Upper lobe of right lung (tissue), 1 donor: ENCODE measurements at regions not wholly inside any gene's neighbourhood (a gene's known extent, or its start where the extent isn't known, plus 50 kb on each side); places are given as distances from the start of the nearest gene placed in this dataset.
A peak's percentile ranks its signal among the peaks of the same experiment; 100 is the strongest.

ENCODE experiments used
- ATAC-seq: fragments of 200-7000 bp; cut with Tn5 transposase; one replicate; pipeline ENCODE4 v1.9.1; 2020; ENCODE audit warnings: mild to moderate bottlenecking, moderate library complexity
- DNase-seq: peaks from one replicate; pipeline ENCODE4 v3.0.0-alpha.2; 2020
- H3K27ac ChIP-seq: fragments of 200-600 bp; one replicate; pipeline ENCODE4 v1.8.0; 2022
- H3K27me3 ChIP-seq: fragments of 200-600 bp; one replicate; pipeline ENCODE4 v1.8.0; 2022; ENCODE audit warnings: mild to moderate bottlenecking
- H3K36me3 ChIP-seq: fragments of 200-600 bp; one replicate; pipeline ENCODE4 v1.8.0; 2022
- H3K4me1 ChIP-seq: fragments of 200-600 bp; one replicate; pipeline ENCODE4 v1.8.0; 2022
- H3K4me3 ChIP-seq: fragments of 200-600 bp; one replicate; pipeline ENCODE4 v1.8.0; 2022; ENCODE audit warnings: mild to moderate bottlenecking
- H3K9me3 ChIP-seq: fragments of 200-600 bp; one replicate; pipeline ENCODE4 v1.8.0; 2022
- intact Hi-C: fragments of 100-400 bp; cut with DNase I; formaldehyde crosslinking; loops from one replicate; pipeline ENCODE4 v1.11.0; 2022
- TF ChIP-seq, protein P1 (sequence below): fragments of 200-600 bp; IDR thresholded peaks from one replicate; pipeline ENCODE4 v1.8.0; 2022; ENCODE audit warnings: antibody characterized with exemption
- donor health status: DM: no; HTN: yes; CAD: no; lungs with severe emphysema.

- no peak overlapping the region for H3K4me3 ChIP-seq
- intact Hi-C loops, result no loop called here
Measured at GRCh38 chr6:151682922-151683321, 124.6 kb upstream of the ESR1 start.

GRCh38 chr6:151683381-151683780 lies 124.1 kb upstream of the ESR1 start:
- ATAC-seq, result no peak
- intact Hi-C loops, result no loop called here
- H3K4me3 ChIP-seq, result no peak overlapping the region

More at GRCh38 chr6:151682922-151683321, 124.6 kb upstream of the ESR1 start:
- TF ChIP-seq, protein P1, sequence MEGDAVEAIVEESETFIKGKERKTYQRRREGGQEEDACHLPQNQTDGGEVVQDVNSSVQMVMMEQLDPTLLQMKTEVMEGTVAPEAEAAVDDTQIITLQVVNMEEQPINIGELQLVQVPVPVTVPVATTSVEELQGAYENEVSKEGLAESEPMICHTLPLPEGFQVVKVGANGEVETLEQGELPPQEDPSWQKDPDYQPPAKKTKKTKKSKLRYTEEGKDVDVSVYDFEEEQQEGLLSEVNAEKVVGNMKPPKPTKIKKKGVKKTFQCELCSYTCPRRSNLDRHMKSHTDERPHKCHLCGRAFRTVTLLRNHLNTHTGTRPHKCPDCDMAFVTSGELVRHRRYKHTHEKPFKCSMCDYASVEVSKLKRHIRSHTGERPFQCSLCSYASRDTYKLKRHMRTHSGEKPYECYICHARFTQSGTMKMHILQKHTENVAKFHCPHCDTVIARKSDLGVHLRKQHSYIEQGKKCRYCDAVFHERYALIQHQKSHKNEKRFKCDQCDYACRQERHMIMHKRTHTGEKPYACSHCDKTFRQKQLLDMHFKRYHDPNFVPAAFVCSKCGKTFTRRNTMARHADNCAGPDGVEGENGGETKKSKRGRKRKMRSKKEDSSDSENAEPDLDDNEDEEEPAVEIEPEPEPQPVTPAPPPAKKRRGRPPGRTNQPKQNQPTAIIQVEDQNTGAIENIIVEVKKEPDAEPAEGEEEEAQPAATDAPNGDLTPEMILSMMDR, result no peak
- DNase-seq, result no peak
- Histone ChIP-seq H3K27ac (no peak overlapping the region), H3K9me3 (no peaks in the 10 kb centered on the region), H3K4me1 (peaks cover 10% of the 10 kb centered on the region), H3K27me3 (no peaks in the 10 kb centered on the region), H3K36me3 (no peaks in the 10 kb centered on the region)
- ATAC-seq, result no peak

DNA sequence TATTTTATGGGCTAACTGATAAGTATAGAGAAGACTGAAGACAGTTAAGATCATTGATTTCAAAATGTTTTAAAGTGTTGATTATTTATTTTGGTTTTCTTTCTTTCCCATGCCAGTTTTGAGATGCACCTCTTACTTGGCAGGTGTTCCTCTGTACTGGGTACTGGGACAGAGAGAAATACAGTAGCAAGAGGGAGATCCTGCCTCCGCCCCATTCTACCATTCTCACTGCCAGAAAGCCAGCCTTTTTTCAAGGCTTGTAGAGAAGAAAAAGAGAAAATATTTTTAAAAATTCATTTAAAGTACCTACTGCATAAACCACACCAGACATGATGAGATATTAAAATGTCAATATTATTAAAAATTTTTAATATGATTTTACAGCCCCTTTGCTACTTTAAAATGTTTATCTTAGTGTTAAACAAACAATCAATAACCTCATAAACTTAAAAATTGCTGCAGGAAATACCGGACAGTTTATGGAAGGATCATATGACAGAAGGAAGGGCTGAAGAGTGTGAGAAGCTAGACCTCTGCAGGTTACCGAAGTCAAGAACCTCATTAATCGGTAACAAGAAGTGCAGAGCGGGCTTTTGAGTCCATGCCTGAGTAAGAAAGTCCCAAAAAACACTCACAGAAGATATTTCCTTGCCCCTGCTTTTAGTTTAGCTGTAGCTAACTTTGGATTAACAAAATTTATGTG lies 117.8 kb upstream of the ESR1 start:
- no peak overlapping the region for H3K27ac ChIP-seq
- H3K36me3 ChIP-seq, result no peaks in the 10 kb centered on the region
- H3K9me3 ChIP-seq, result no peaks in the 10 kb centered on the region
- DNase-seq (no peak), ATAC-seq (no peak)
- no peaks in the 10 kb centered on the region for H3K27me3 ChIP-seq
- intact Hi-C loops, result no loop called here
- TF ChIP-seq, protein P1, result no peak
- no peak overlapping the region for H3K4me3 ChIP-seq
- H3K4me1 ChIP-seq, result no peaks in the 10 kb centered on the region

More at GRCh38 chr6:151683381-151683780, 124.1 kb upstream of the ESR1 start:
- Histone ChIP-seq H3K27ac (no peak overlapping the region), H3K36me3 (no peaks in the 10 kb centered on the region), H3K4me1 (peaks cover 10% of the 10 kb centered on the region), H3K27me3 (no peaks in the 10 kb centered on the region), H3K9me3 (no peaks in the 10 kb centered on the region)
- TF ChIP-seq, protein P1, result no peak
- DNase-seq, result no peak

- intact Hi-C loops, result no loop called here
- no peak for DNase-seq
- ATAC-seq, result peak; percentile 68
- Histone ChIP-seq H3K4me3 (peak overlapping the region; percentile 47), H3K27me3 (no peaks in the 10 kb centered on the region), H3K36me3 (no peaks in the 10 kb centered on the region), H3K9me3 (no peaks in the 10 kb centered on the region), H3K27ac (peak overlapping the region; percentile 84), H3K4me1 (no peaks in the 10 kb centered on the region)
- TF ChIP-seq, protein P1, result peak; percentile 31
Measured at GRCh38 chr6:151690303-151690702, 117.2 kb upstream of the ESR1 start.

DNA sequence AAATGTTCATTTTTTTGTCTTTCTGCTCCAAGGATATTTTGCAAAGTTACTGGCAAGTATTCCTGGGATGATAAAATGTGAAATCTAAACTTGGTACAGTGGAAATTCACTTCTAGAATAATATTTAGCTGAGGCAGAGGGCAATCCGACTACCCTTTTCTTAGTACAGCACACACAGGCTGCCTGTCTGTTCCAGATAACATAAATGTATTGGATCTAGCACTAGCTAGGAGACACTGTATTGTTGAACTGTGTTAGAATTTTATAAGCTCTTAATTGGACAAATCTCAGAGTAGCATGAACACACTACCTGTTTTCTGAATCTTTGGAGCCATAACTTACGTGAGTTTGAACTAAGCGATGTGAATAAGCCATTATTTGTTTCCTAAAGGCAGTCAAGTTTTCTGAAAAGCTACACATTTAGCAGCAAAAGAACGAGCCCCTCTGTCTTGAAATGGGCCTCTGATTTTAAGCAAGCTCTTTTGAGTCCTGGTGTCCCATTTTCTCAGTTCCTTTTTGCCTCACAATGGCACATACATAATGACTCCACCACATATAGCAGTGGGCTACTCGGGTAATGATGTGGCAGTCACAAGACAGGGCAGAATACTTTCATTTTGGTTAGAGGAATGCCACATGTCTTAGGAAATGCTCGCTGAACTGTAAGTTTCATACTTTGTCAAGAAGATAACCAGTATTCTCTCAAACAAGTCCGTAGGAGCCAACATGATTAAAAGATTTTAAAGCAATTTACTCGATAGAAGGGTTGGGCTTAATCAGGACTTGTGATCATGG lies 116.5 kb upstream of the ESR1 start:
- TF ChIP-seq, protein P1, result no peak
- ATAC-seq, result peak; percentile 89
- Histone ChIP-seq H3K27ac (peak overlapping the region; percentile 84), H3K4me3 (peak overlapping the region; percentile 47), H3K36me3 (no peaks in the 10 kb centered on the region), H3K9me3 (no peaks in the 10 kb centered on the region), H3K27me3 (no peaks in the 10 kb centered on the region), H3K4me1 (no peaks in the 10 kb centered on the region)
- intact Hi-C loops, result no loop called here
- DNase-seq, result no peak
